Upper lobe of left lung (tissue), 6 donors: ENCODE measurements at regions not wholly inside any gene's neighbourhood (a gene's known extent, or its start where the extent isn't known, plus 50 kb on each side); places are given as distances from the start of the nearest gene placed in this dataset.

Source experiments
- ATAC-seq, 2 donors: fragments of 200-7000 bp; cut with Tn5 transposase; one replicate each; pipeline ENCODE4 v1.9.1; 2022; ENCODE audit warnings: mild to moderate bottlenecking in 2 of 2, moderate library complexity in 2 of 2; ENCODE audit not compliant: low FRiP score in 2 of 2
- DNase-seq, 2 donors: peaks; one replicate each; pipeline ENCODE4 v3.0.0-alpha.2; 2019 to 2020
- H3K27ac ChIP-seq, 4 donors: fragments of 200-600 bp; sonication (generic); one replicate each; pipeline ENCODE4 v1.5.1; 2016 to 2019
- H3K27me3 ChIP-seq, 4 donors: fragments of 200-600 bp; sonication (generic); one replicate each; pipeline ENCODE4 v1.5.1; 2017 to 2019
- H3K36me3 ChIP-seq, 4 donors: fragments of 200-600 bp; sonication (generic); one replicate each; pipeline ENCODE4 v1.5.1; 2016 to 2019
- H3K4me1 ChIP-seq, 4 donors: fragments of 200-600 bp; sonication (generic); one replicate each; pipeline ENCODE4 v1.5.1; 2018 to 2019
- H3K4me3 ChIP-seq, 4 donors: fragments of 200-600 bp; sonication (generic); one replicate each; pipeline ENCODE4 v1.5.1; 2017 to 2019; ENCODE audit warnings: mild to moderate bottlenecking in 2 of 4, moderate library complexity in 1 of 4
- H3K9me3 ChIP-seq, 4 donors: fragments of 200-600 bp; sonication (generic); one replicate each; pipeline ENCODE4 v1.5.1; 2018 to 2019
- EP300 ChIP-seq, 4 donors: sonication (generic); formaldehyde crosslinking; IDR thresholded peaks; one replicate each; pipeline ENCODE4 v1.5.1; 2017; ENCODE audit warnings: antibody characterized with exemption in 4 of 4, control low read depth in 2 of 4
- POLR2A ChIP-seq, 4 donors: fragments of 450-650 bp; IDR thresholded peaks; one replicate each; pipeline ENCODE4 v1.5.1; 2016 to 2017; ENCODE audit warnings: antibody characterized with exemption in 4 of 4, mild to moderate bottlenecking in 2 of 4
- POLR2AphosphoS5 ChIP-seq, 2 donors: sonication (generic); formaldehyde crosslinking; IDR thresholded peaks; one replicate each; pipeline ENCODE4 v1.5.1; 2017; ENCODE audit warnings: antibody characterized with exemption in 2 of 2
- WGBS, 2 donors: methylation state at CpG; one replicate each; pipeline ENCODE4 v1.1.5; 2017 to 2018; 5-methylcytosine and 5-hydroxymethylcytosine counted together
- TF ChIP-seq, protein P1 (sequence below), 6 experiments: fragments of 450-650 bp in 4 of 6; fragments of 200-600 bp in 2 of 6; sonication (generic) in 2 of 6; IDR thresholded peaks; one replicate each; pipeline ENCODE4 v1.5.1; 2016 to 2019; ENCODE audit warnings: antibody characterized with exemption in 6 of 6
- donor health status: DM: no; HTN: no; CAD: no; lungs with moderate emphysema.
- donor health status: DM: no; HTN: yes; CAD: no; lungs with severe emphysema.

DNA sequence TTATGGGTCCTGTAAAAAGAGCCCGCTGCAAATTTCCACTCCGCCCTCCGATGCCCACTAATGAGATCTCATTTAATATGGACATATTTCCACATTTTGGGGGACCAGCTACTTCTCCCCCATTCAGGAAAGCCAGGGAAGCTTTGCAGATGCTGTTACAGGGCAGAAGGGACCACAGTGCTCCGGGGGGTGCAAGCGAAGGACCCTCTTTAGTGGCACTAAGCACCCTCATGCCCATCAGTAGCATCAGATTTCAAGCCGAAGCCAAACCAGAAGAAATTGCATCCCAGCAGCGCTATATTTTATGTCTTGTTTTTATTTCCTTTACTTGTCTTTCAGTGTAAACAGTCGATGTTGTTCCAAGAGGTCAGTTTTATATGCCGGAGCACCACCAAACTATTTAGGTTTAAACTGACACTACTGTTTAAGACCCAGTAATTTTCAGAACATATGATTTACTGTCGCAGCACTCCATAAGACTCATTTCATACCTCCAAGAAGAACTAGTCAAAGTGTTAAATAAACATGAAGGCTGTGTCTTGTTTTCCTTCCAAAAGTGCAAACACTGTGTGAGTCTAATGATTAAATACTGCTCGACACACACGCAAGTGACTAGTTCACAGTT, 122.2 kb upstream of the MGMT start:
- TF ChIP-seq, protein P1, sequence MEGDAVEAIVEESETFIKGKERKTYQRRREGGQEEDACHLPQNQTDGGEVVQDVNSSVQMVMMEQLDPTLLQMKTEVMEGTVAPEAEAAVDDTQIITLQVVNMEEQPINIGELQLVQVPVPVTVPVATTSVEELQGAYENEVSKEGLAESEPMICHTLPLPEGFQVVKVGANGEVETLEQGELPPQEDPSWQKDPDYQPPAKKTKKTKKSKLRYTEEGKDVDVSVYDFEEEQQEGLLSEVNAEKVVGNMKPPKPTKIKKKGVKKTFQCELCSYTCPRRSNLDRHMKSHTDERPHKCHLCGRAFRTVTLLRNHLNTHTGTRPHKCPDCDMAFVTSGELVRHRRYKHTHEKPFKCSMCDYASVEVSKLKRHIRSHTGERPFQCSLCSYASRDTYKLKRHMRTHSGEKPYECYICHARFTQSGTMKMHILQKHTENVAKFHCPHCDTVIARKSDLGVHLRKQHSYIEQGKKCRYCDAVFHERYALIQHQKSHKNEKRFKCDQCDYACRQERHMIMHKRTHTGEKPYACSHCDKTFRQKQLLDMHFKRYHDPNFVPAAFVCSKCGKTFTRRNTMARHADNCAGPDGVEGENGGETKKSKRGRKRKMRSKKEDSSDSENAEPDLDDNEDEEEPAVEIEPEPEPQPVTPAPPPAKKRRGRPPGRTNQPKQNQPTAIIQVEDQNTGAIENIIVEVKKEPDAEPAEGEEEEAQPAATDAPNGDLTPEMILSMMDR (IDR thresholded peaks at IDR 0.05), result no peak
- no peak for TF ChIP-seq POLR2AphosphoS5 (IDR thresholded peaks at IDR 0.05)
- TF ChIP-seq EP300 (IDR thresholded peaks at IDR 0.05), result no peak
- TF ChIP-seq POLR2A (IDR thresholded peaks at IDR 0.05), result no peak
- H3K36me3 ChIP-seq, result no peaks in the 10 kb centered on the region
- H3K4me1 ChIP-seq, result no peaks in the 10 kb centered on the region
- WGBS, 2 donors, result 79 to 82% methylated on average over 12 of the region's 12 CpGs
- no peak for DNase-seq
- no peak overlapping the region for H3K4me3 ChIP-seq
- no peak for ATAC-seq
- H3K9me3 ChIP-seq, result no peaks in the 10 kb centered on the region
- H3K27me3 ChIP-seq, result no peaks in the 10 kb centered on the region
- H3K27ac ChIP-seq, result no peak overlapping the region

DNA sequence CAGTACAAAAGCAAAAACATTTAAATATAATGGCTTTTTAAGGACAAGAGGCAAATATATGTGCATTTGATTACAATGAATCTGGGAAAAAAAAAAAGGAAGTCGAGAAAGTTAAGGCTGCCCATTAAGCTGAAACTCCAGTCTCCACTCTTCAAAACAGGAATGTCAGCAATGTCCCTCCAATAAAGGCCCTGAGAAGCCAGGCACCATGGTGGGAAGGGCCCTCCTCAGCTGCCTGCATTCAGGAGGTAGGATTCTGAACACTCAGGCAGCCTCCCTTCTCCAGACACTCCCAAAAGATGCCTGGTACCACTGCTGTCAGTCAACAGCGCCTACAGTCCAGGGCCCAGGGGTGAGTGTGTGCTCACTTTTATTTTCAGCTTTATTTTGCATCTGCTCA, 121.3 kb upstream of the MGMT start:
- TF ChIP-seq POLR2A (IDR thresholded peaks at IDR 0.05) (no peak), POLR2AphosphoS5 (IDR thresholded peaks at IDR 0.05) (no peak), EP300 (IDR thresholded peaks at IDR 0.05) (no peak)
- TF ChIP-seq, protein P1 (IDR thresholded peaks at IDR 0.05), result no peak
- Histone ChIP-seq H3K4me1 (no peaks in the 10 kb centered on the region), H3K4me3 (no peak overlapping the region), H3K27ac (no peak overlapping the region), H3K9me3 (no peaks in the 10 kb centered on the region), H3K27me3 (no peaks in the 10 kb centered on the region), H3K36me3 (no peaks in the 10 kb centered on the region)
- no peak for DNase-seq
- ATAC-seq, result no peak
- 77 to 85% methylated on average over 2 of the region's 2 CpGs for WGBS, 2 donors

DNA sequence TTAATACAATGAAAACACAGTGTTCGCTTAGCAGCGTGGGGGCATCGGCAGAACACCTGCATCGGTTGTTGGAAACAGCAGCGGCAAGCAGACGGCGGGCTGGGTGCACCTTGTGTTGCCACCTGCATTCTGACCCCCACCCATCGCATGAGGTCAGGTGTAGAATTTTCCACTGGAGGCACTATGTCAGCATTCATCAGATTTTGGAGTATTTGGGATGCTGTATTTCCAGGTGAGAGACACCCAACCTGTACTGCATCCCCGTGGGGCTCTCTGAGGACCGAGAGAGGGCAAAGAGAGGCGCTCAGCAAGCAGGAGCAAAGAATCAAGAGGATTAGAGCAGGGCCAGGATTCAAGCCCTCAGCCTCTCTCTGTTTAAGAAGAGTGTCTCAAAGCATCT, 116.4 kb upstream of the MGMT start:
- TF ChIP-seq EP300 (IDR thresholded peaks at IDR 0.05) (no peak), POLR2AphosphoS5 (IDR thresholded peaks at IDR 0.05) (no peak), POLR2A (IDR thresholded peaks at IDR 0.05) (no peak)
- TF ChIP-seq, protein P1 (IDR thresholded peaks at IDR 0.05), result no peak
- no peak for ATAC-seq
- Histone ChIP-seq H3K27me3 (no peaks in the 10 kb centered on the region), H3K4me3 (no peak overlapping the region), H3K9me3 (peaks cover 0 to 5% (median 0%) of the 10 kb centered on the region in 4 donors), H3K27ac (no peak overlapping the region), H3K36me3 (no peaks in the 10 kb centered on the region), H3K4me1 (no peaks in the 10 kb centered on the region)
- 83% methylated on average over 11 of the region's 11 CpGs for WGBS, 2 donors
- DNase-seq, result no peak

DNA sequence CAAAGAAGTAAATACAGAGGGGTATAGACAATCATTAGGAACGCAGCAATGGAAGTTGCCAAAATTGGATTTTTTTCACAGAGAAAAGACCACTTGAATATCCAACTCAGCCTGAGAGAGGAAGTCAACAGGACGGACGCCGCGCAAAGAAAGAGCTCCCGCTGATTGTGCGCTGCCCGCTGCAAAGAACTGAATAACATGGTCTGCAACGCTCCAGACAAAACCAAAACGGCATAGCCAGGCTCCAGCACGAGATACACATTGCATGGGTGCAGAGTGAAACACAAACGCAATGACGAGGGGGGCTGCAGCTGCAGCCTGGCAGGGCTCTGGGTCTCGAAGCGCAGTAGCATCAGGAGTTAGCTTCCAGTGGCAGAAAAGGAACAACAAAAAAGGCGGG, 113.9 kb upstream of the MGMT start:
- no peaks in the 10 kb centered on the region for H3K27me3 ChIP-seq
- H3K27ac ChIP-seq, result no peak overlapping the region
- H3K36me3 ChIP-seq, result no peaks in the 10 kb centered on the region
- H3K4me1 ChIP-seq, result no peaks in the 10 kb centered on the region
- ATAC-seq (no peak), DNase-seq (no peak)
- H3K9me3 ChIP-seq, result peaks cover 0 to 18% (median 8%) of the 10 kb centered on the region in 4 donors
- TF ChIP-seq, protein P1 (IDR thresholded peaks at IDR 0.05), result no peak
- TF ChIP-seq POLR2A (IDR thresholded peaks at IDR 0.05), result no peak
- no peak for TF ChIP-seq EP300 (IDR thresholded peaks at IDR 0.05)
- TF ChIP-seq POLR2AphosphoS5 (IDR thresholded peaks at IDR 0.05), result no peak
- H3K4me3 ChIP-seq, result no peak overlapping the region
- 81 to 90% methylated on average over 16 of the region's 16 CpGs for WGBS, 2 donors

GRCh38 chr10:129360046-129360445, 107.0 kb upstream of the MGMT start:
- Histone ChIP-seq H3K4me3 (no peak overlapping the region), H3K27ac (no peak overlapping the region), H3K36me3 (no peaks in the 10 kb centered on the region), H3K4me1 (no peaks in the 10 kb centered on the region), H3K27me3 (no peaks in the 10 kb centered on the region), H3K9me3 (peaks cover 0 to 15% (median 8%) of the 10 kb centered on the region in 4 donors)
- no peak for TF ChIP-seq POLR2A (IDR thresholded peaks at IDR 0.05)
- TF ChIP-seq EP300 (IDR thresholded peaks at IDR 0.05), result no peak
- no peak for TF ChIP-seq POLR2AphosphoS5 (IDR thresholded peaks at IDR 0.05)
- TF ChIP-seq, protein P1 (IDR thresholded peaks at IDR 0.05), result no peak
- no peak for ATAC-seq
- 82 to 83% methylated on average over 8 to 10 of the region's 10 CpGs for WGBS, 2 donors
- DNase-seq, result no peak
